GM19452 (cell line): ENCODE measurements at regions not wholly inside any gene's neighbourhood (a gene's known extent, or its start where the extent isn't known, plus 50 kb on each side); places are given as distances from the start of the nearest gene placed in this dataset.

Source experiments
- ATAC-seq: cut with Tn5 transposase; IDR thresholded peaks from one replicate; pipeline ENCODE4 v1.9.1; 2021; ENCODE audit not compliant: unreplicated experiment

DNA sequence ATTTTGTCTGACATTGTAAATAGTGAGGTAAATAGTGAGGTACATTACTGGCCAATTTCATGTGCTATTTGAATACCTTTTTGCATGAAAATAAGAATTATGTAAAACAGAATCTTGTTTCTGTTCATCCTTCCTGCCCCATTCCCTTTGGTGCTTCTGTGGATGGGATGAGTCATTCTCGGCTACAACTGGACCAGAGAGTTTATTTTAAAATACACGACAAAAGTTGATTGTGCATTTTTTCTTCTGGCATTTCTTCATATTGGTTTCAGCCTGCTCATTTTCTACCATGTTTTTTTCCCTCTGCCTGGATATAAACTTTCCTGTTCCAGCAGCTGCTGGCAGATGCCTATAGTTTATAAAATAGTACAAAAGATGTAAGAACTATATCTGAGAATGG is 107.5 kb downstream of the CYSLTR2 start:
- no peak for ATAC-seq

DNA sequence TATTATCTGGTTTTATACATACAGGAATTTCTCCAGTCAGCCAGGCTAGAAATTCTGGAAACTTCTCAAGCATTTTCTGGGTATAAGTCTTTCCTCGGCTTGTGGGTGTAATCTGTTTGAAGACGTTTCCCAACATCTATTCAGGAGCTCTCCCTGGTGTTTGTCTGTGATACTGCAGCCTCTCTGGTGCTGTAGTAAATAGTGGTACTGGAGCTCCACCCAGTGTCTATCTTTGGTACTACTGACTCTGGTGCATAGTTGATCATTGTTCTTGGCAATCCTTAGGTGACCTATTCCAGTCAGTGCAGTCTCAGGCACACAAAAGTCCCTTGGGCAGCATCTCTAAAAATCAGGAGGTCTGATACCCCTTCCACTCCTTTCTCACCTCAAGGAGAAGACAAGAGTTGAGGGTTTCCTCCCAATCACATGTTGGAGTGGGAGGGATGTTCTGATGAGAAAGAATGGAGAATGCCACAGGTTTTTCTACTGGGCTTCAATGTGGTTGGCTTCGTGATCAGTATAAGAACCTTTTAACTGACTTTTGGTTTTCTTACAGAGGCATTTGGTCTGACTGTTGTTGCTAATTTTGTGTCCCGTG is 115.5 kb downstream of the CYSLTR2 start:
- ATAC-seq: peak; percentile 93

DNA sequence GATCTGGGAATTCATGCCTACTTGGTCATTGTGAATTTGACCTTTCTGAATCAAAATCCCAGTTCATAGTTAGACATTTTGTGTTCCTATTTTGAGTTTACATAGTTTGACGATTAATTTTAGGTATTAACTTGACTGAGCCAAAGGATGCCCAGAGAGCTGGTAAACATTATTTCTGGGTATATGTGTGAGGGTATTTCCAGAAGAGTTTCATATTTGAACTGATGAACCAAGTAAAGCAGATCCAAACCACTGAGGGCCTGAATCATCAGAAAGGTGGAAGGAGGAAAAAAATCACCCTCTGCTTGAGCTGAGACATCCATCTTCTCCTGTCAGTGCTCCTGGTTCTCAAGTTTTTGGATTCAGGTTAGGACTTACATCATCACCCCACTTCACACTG is 116.6 kb downstream of the CYSLTR2 start:
- ATAC-seq: no peak

DNA sequence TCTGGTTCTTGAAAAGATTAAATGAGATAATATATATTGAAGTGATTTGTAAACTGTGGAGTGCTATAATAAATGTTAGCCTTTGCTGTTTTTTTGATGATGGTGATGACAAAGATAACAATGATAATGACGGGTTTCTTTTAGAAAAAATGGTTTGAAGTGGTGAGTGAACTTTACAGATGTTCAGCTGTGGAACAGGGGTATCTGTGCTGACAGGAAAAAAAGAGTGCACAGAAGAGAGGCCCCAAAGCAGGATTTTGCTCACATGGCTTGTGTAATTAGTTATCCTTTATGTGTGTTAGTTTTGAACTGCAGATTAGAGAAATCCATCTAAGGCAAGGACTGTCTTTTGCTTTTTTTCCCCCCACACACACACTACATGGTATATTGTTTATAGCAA is 119.2 kb downstream of the CYSLTR2 start:
- no peak for ATAC-seq

DNA sequence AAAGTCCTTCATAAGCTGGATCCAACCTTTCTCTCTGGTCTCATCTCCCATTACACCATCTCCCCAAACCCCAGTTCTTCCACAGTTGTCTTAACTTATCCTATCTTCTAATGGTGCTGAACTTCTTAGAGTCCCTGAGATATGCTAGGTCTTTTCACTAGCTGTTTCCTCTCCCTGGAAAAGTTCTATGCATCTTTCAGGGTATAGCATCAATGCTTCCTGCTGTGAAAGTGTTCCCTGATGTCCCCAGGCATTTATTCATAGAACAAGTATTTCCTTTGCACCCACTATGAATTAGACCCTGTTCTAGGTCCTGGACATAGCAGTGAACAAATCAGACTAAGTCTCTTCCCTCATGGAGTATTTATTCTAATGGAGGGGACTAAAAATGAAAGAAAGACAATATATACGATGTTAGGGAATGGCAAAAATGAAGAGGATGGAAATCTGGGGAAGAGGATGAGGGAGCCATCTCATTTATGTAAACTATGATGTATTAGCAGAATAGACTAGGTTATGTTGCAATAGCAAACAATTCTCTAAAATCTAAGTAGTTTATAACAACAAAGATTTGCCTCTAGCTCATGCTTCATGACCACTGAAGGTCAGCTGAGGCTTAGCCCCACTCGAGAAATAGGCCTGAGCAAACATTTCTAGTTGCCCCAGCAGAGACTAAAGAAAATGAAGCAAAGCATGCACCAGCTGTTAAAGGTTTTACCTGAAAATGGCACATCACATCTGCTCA is 120.0 kb downstream of the CYSLTR2 start:
- no peak for ATAC-seq

DNA sequence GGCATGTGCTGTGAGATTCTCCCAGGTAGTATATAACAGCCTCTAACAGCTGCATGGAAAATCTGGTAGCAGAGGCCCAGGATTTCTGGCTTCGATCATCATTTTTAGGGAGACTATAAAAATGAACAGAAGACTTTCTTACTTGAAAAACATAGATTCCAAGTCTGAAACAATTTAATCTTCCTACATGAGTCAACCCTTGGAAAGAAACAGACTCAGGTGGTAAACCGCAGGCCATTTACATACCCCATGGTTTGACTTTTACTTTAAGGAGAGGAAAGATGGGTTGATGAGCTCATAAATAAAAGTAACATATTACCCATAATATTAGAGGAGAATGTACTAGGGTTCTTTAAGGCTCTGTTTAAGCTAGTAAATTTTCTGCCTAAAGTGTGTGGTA is 121.6 kb downstream of the CYSLTR2 start:
- ATAC-seq: no peak

DNA sequence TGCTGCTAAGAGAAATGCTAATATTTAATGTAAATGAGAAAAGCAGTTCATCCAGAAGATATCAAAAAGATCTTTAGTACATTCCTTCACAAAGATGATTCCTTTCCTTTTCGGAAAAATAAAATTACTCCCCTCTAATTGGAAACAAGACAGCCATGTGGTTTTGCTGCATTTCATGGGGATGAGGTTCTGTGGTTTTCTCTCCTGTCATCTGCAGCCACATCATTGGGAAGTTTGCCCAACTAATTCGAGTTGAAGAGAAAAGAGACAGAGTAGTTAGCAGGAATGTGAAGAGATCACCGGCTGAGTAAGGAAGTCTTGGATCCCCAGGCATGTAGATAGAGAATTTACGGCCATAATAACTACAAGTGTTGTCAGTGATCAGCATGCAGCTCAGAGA is 122.1 kb downstream of the CYSLTR2 start:
- no peak for ATAC-seq

DNA sequence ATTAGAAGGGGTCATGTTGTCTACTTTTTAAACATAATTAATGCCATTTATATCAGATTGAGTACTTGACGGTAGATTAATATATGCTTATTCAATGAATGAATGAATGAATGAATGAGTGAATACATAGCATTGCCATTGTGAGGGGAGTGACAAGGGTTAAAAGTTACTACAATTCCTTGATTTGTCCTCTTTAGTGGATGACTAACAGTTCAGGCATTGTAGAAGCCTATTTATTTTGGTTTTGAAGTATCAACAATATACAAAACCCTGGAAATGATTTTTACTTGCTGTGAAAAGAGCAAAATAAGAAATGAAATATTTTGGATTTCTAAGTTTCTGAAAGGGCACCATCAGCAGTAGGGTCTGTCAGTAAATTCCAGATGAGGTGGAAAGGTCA is 122.7 kb downstream of the CYSLTR2 start:
- no peak for ATAC-seq

DNA sequence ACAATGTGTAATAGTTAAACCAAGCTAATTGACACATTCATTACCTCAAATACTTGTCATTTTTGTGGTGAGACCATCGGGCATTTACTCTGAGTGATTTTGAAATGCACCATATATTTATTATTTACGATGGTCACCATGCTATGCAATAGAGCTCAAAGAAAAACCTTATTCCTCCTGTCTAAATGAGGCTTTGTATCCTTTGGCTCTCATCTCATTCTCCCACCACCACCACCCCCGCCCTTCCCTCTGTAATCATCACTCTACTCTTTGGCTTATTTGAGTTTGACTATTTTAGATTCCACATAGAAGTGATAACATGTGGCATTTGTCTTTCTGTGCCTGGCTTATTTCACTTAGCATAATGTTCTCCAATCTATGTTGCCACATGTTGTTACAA is 124.9 kb downstream of the CYSLTR2 start:
- no peak for ATAC-seq

DNA sequence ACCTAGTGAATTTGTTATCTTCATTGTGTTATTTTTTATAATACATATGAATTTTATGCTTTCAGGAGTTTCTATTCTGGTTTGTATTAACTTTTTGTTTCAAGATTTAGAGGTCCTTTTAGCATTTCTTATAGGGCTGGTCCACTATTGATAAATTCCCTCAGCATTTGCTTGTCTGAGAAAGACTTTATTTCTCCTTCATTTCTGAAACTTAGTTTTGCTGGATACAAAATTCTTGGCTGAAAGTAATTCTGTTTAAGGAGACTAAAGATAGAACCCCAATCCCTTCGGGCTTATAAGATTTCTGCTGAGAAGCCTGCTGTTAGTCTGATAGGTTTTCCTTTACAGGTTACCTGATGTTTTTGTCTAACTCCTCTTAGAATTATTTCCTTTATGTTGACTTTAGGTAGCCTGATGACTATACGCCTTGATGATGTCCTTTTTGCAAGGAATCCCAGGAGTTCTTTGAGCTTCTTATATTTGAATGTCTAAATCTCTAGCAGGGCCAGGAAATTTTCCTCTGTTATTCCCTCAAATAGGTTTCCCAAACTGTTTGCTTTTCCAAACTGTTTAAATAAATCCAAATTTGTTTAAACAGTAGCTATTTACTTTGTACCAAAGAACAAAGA is 127.1 kb downstream of the CYSLTR2 start:
- ATAC-seq: no peak

DNA sequence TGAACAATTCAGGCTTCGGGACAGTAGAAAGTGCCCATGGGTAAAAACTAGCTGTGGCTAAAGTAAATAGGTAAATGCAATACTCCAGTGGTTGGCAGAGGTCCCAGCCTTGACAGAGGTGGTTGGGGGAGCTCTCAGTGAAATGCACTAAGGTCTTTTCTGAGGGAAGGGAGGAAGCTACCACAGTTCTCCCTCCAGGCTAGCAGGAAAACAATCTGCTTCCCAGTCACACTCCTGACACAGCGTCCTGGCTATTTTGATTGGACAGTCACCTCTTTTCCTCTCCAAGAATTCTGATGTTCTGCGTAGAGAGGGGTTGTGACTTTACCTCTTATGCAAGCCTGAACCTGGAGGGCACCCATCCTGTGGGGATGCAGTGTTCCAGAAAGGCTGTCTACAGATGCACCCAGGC is 128.7 kb downstream of the CYSLTR2 start:
- ATAC-seq: no peak

DNA sequence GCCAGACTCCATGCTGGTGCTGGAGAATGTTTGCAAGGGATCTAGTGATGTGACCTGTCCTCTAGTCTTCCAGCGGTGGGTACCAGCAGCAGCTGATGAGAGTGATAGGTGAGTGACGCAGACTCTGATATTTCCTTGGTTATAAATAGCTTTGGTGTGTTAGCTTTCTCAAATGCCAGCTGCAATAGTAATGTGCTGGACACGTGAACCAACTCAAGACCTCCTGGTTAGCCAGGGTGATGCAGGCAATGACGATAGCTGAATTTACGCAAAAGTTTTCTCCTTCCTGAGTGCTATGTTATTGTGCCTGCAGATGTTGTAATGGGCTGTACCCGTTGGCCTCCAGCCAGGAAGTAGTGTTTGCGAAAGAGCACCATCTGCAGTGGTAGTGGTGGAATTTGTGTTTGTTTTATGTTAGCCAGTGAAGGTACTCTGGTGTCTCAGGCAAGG is 129.5 kb downstream of the CYSLTR2 start:
- no peak for ATAC-seq

DNA sequence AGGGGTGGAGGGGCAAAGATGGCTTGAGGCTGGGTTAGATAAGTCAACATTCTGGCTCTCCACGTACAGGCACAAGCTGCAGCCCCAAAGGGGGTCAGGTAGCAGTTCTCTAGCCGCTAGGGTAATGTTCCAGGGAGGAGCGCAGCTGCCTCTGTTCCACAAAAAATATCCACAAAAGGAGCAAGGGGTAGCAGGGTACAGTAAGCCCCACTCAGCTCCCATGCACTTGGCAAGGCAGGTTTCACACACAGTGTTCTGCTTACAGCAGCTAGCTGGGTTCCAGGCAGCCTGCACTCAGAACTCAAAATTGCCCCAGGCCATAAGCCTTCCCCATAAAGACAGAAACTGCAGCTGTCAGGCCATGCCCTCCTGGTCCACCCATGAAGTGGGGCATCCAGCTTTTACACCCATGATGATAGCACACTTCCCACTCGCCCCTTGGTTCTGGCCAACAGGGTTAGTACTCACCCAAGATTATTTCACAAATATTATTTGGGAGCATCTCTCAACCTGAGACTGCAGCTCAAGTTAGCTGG is 130.0 kb downstream of the CYSLTR2 start:
- no peak for ATAC-seq

DNA sequence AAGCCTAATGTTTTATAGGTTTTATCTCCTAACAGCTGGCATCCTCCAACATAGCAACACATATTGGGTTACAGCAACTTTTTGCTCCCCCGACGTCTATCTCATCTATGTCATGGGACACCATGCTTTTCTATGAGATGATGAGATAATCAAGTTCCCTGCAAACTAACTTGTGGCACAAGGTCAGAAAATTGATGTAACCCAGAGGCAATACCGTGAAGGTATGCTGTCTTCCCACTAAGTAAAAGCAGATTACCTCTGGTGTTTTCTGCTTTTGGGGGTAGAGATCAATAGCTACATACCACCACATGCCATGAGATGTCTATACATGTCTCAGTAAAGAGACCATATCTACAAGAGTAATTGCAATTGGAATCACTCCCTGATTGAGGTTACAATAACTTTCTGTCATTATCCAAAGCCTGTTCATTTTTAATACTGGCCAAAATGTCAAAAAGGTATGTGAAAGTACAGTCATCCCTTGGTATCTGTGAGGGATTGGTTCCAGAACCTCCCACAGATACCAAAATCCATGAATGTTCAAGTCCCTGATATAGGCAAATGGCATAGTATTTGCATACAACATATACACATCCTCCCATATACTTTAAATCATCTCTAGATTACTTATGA is 131.3 kb downstream of the CYSLTR2 start:
- ATAC-seq: no peak

DNA sequence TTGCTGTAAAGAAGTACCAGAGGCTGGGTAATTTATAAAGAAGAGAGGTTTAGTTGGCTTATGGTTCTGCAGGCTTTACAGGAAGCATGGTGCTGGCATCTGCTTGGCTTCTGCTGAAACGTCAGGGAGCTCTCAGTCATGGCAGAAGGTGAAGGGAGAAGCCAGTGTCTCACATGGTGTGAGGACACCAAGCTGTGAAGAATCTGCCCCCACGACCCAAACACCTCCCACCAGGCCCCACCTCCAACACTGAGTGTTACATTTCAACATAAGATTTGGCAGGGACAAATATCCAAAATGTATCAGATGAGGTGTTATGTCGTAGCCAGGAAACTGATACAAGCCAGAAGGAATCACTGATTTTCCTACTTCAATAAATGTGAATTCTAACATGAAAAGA is 136.5 kb downstream of the CYSLTR2 start:
- ATAC-seq: no peak

DNA sequence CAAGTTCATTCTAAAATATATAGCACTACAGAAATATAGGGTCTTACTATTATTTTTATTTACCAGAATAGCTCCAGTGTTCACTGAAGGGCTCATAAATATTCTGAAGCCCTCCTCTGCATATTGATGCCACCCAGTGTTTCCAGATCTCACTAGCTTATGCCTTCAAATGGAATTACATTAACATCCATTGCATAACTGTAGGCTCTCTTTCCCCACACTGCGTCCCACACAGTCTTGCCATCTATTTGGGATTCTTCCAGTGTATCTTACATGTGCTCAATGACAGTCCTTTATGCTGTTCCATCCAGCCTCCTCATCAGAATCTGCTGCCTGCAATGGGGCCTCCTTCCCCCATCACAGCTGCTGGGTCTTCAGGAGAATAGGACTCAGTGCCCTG is 137.2 kb downstream of the CYSLTR2 start:
- no peak for ATAC-seq

DNA sequence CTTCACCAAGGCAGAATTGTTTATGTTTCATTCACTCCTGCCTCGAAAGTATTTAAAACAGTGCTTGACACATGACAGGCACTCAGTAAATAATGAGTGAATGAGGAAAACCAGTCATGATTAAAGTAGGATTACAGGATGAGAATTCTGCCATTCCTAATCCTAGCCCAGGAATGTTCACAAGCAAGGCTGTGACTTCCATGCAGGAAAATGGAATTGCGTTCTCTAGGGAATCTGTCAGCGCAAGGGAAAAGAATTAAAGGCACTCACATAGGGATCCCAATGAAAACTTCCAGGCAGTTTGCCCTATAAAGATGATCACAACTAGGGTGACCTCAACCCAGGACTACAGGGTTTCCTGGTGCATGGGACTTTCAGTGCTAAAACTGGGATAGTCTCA is 143.4 kb downstream of the CYSLTR2 start:
- ATAC-seq: no peak

DNA sequence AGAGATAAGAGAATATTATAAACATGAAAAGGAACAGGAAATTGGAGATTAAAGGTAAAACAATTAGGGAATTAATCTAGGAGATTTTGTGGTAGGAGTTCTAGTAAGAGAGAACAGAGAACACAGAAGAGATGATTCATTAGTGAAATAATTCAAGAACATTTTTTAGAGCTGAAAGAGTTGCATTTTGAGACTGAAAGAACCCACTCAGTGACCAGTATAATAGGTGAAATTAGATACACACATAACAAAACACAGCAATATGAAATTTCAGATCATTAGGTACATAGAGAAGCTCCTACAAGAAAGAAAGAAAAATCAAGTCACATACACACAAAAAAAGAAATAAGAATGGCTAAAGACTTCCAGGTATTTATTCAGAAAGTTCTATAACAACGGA is 144.0 kb downstream of the CYSLTR2 start:
- ATAC-seq: no peak

DNA sequence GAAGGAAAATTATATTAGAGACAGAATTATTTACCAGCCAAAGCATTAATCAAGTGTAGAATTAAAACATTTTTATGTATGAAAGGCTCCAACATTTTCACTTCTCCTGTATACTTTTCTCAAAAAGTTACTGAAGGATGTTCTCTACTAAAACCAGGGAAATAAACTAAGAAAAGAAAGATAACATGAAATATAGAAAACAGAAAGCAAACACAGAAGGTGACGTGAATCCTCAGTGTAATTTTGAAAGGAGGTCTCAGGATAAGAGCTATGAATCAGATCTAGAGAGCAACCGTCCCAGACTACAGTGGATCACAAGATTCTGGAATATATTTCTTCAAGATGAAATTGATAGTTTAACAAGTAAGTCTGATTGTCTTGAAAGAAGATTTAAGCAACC is 144.5 kb downstream of the CYSLTR2 start:
- no peak for ATAC-seq

DNA sequence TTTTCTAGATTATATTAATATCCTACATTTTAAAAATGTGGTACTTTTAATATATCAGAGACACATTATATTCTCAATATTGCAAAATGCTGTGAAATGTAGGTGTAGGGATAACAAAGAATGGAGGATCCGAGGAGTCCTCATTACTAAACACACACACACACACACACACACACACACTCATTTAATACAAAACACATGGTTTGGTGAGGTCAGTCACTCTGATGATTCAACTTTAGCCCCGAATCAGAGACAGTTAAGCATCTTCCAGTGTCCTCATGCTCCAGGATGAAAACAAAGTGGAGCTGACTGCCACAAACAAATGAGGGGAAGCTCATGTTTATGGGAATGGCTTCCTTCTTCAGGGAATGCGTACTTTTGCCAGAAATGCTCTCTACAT is 147.5 kb downstream of the CYSLTR2 start:
- ATAC-seq: no peak

DNA sequence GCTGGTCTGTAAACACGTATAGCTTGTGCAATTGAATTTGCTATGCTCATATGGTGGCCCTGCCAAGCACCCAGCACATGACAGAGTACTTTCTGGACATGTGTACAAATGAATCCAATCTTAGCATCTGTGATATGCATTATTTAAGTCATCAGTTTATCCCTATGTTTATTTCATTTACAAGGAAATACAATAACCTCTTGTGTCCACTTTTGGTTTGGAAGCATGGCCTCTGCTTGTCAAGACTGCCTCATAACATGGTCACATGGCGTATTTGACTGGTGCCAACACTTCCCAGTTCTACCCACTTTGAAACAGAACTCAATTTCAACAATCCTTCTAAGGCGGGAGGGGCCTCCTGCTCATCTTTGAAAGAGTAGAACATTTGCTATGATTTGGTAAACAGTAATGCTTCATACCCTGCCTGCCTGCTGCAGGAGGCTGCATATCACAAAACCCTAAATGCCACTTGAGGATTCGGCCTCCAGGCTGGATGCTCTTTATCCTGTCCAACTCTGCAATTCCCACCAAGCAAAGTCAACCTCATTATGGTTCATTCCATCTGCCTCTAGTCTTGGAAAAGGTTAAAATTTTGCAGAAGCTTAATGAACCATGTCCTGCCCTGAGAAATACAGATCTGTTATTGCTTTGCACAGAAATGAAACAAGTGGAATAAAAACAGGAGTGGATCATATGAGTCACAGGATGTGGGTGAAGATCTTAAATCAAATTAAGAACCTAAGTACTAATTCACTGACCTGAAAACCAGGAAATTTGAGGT is 151.3 kb downstream of the CYSLTR2 start:
- no peak for ATAC-seq
